ENCODE measurements at regions not wholly inside any gene's neighbourhood (a gene's known extent, or its start where the extent isn't known, plus 50 kb on each side); places are given as distances from the start of the nearest gene placed in this dataset.

DNA sequence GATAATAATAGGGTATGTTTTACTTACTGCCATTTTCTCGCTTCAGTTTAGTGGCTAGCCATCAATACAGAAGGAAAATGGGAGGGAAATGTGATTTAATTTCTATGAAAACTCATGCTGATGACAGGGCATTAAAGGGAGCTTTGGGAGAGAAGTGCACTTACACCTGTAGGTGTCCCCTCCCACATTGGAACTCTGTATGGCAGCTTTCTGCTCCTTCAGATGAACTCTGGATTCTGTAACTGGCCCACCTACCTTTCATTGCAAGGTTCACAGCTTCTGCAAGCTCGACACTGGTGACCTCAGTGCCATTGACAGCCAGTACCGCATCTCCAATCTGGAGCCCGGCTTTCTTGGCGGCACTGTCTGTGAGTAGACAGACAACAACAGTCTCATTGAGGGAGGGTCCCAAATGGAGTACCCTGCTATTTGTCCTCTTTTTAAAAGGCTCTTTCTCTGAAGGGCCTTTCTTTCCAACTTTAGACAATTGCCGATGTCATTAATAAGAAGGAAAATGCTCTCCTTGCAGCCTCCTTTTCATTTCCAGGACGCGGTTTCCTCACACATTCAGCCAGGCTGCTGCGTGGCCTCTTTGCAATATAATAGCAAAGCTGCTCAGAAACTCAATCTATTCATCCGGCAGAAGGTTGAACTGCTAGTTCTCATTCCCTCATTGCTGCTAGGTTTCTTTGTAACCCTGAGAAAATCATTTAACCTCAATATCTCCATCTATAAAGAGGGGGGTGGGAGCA is 63.6 kb downstream of the NUDT12 start:
- Mint-ChIP-seq H3K9me3 (peaks cover 0 to 2% (median 0%) of the 10 kb centered on the region in 6 donors), H3K36me3 (no peaks in the 10 kb centered on the region), H3K4me1 (no peaks in the 10 kb centered on the region), H3K27me3 (ENCODE audit: low read depth in 3 of 3) (peaks cover 0 to 3% (median 2%) of the 10 kb centered on the region in 3 donors), H3K4me3 (no peak overlapping the region), H3K27ac (no peak overlapping the region)
- DNase-seq, result no peak

DNA sequence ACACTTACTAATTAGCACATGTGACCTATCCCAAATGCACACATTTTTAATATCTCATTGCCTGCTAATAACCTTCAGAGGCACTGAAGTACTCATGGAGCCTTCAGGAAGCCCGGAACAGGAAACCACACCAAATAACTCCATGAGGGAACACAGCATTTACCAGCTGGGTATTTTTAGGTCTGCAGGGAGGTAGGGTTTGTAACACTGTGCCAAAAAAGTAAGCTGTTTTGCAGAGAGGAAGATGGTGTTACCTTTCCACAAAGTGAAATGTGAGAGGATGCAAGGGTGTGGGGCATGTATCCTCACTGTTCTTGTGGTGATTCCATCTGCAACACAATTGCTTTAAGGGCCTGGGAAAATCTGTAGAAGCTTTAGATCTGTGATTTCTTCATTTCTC is 64.4 kb downstream of the NUDT12 start:
- H3K36me3 Mint-ChIP-seq, result no peaks in the 10 kb centered on the region
- no peak for DNase-seq
- H3K27ac Mint-ChIP-seq, result no peak overlapping the region
- no peaks in the 10 kb centered on the region for H3K4me1 Mint-ChIP-seq
- peaks cover 0 to 2% (median 0%) of the 10 kb centered on the region in 6 donors for H3K9me3 Mint-ChIP-seq
- H3K4me3 Mint-ChIP-seq, result no peak overlapping the region
- H3K27me3 Mint-ChIP-seq (ENCODE audit: low read depth in 3 of 3), result peaks cover 0 to 3% (median 2%) of the 10 kb centered on the region in 3 donors

DNA sequence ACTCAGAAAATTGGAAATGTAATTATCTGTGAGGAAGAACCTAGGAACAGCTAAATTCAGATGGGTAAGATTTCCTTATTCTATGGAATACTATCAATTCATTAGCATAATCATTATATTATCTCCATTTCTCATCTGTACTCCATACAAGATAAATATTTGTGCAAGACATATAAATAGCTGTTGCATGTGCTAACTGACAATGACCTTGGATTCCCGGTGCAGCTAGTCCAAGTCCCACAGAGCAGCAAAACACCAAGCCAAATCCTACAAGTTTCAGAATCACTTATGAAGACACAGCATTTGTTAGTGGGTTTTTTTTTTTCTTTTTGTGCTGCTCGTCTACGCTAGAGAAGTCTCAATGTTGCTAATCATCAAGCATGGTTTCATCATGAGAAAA is 64.8 kb downstream of the NUDT12 start:
- Mint-ChIP-seq H3K4me3 (no peak overlapping the region), H3K27ac (no peak overlapping the region), H3K4me1 (no peaks in the 10 kb centered on the region), H3K9me3 (peaks cover 0 to 2% (median 0%) of the 10 kb centered on the region in 6 donors), H3K36me3 (no peaks in the 10 kb centered on the region), H3K27me3 (ENCODE audit: low read depth in 3 of 3) (peaks cover 0 to 3% (median 2%) of the 10 kb centered on the region in 3 donors)
- no peak for DNase-seq

DNA sequence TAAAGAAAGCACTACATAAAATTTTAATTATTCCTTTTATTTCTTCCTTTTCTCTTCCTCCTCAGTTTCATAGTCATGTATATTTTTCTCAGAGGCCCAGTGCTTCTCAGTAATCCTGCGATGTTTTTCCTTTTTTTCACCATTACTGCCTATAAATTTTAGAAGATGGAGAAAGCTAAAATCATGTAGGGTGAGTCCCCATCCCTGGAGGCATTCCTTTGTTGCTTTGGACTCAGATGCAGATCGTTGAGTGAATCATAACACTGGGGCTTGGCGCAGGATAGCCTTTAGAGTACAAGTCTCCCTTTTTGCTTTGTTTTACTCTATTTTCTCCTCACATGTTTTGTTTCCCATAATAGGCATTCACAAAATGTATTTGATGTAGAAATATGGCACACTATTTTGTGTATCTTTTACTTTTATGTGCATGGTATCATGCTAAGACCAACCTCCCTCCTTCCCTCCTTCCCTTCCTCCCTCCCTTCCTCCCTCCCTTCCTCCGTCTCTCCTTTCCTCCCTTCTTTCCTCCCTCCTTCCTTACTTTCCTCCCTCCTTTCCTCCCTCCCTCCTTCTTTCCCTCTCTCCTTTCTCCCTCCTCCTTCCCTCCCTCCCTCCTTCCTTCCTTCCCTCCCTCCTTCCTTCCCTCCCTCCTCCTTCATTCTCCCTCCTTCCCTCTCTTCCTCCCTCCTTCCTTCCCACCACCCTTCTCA is 72.4 kb downstream of the NUDT12 start:
- no peak for DNase-seq
- H3K27ac Mint-ChIP-seq, result no peak overlapping the region
- no peak overlapping the region for H3K4me3 Mint-ChIP-seq
- no peaks in the 10 kb centered on the region for H3K36me3 Mint-ChIP-seq
- peaks cover 0 to under 1% (median 0%) of the 10 kb centered on the region in 3 donors for H3K27me3 Mint-ChIP-seq (ENCODE audit: low read depth in 3 of 3)
- H3K4me1 Mint-ChIP-seq, result no peaks in the 10 kb centered on the region
- peaks cover 0 to 2% (median 0%) of the 10 kb centered on the region in 6 donors for H3K9me3 Mint-ChIP-seq

DNA sequence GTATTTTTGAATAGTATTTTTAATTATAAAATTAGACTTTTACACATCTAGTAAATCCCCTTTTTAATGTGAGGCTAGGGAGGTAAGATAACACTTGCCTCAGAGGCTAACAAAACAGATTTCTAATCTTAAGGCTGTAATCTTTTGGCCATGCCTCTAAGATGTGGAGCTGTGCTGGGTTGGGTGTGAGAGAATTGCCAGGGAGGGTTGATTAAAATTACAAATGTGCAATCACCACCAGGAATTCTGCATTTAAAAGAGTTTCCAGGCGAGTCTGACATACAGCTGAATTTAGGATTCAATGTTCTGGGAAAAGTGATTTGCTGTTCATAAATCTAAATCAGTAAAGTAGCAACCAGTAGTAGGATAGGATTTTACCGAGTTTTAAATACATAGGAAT is 73.3 kb downstream of the NUDT12 start:
- H3K9me3 Mint-ChIP-seq, result no peaks in the 10 kb centered on the region
- H3K4me3 Mint-ChIP-seq, result no peak overlapping the region
- no peak overlapping the region for H3K27ac Mint-ChIP-seq
- no peaks in the 10 kb centered on the region for H3K4me1 Mint-ChIP-seq
- peaks cover 0 to 1% (median 0%) of the 10 kb centered on the region in 3 donors for H3K27me3 Mint-ChIP-seq (ENCODE audit: low read depth in 3 of 3)
- H3K36me3 Mint-ChIP-seq, result no peaks in the 10 kb centered on the region
- no peak for DNase-seq

DNA sequence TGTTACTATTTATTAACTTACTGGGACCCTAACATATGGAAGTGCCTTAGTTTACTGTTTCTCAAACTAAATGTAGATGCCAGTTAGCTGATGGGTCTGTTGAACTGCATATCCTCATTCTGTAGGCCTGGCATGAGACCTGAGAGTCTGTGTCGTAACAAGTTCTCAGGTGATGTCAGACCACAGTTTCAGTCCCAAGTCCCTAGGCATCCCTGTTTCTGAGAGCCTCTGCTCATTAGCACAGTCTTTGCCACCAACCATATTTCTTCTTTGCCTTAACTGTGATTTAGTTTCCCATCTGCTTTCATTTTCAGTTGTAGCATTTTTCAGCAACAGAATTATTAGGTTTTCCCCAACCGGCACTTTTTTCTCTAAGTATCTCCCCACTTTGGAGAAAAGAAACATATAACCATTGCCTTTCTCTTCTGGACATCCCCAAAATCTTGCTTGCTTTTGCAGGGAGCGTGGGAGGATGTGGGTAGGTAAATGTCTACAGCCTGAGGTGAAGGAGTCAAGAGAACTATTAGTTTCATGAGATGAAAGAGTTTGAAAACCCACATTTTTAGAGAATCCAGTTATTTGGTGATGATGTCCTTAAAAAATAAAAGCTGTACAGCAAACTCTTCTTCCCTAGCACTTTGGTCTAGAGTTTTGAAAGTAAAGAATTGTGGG is 74.6 kb downstream of the NUDT12 start:
- peaks cover 0 to 1% (median 0%) of the 10 kb centered on the region in 3 donors for H3K27me3 Mint-ChIP-seq (ENCODE audit: low read depth in 3 of 3)
- H3K9me3 Mint-ChIP-seq, result no peaks in the 10 kb centered on the region
- H3K36me3 Mint-ChIP-seq, result no peaks in the 10 kb centered on the region
- H3K4me3 Mint-ChIP-seq, result no peak overlapping the region
- H3K4me1 Mint-ChIP-seq, result no peaks in the 10 kb centered on the region
- no peak overlapping the region for H3K27ac Mint-ChIP-seq
- no peak for DNase-seq

DNA sequence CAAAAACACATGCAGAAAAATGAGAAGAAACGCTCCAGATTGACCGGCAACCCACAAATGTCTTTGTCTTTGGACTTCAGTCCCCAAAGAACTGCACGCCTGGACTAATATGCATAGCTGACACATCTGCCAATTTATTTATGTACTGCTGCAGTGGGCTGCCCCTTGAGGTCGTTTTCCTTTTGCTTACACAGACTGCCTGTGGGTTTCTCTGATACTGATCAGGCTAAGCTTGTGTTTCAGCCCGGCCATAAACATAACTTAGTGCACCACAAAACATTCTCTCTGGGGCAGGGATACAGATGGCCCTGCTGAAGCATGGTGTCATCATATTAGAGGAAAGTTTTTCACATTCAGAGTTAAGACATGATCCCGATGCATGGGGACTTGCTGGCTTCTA is 75.4 kb downstream of the NUDT12 start:
- H3K9me3 Mint-ChIP-seq, result no peaks in the 10 kb centered on the region
- no peak overlapping the region for H3K4me3 Mint-ChIP-seq
- no peaks in the 10 kb centered on the region for H3K36me3 Mint-ChIP-seq
- peaks cover 0 to 1% (median 0%) of the 10 kb centered on the region in 3 donors for H3K27me3 Mint-ChIP-seq (ENCODE audit: low read depth in 3 of 3)
- H3K27ac Mint-ChIP-seq, result no peak overlapping the region
- DNase-seq, result no peak
- H3K4me1 Mint-ChIP-seq, result no peaks in the 10 kb centered on the region

DNA sequence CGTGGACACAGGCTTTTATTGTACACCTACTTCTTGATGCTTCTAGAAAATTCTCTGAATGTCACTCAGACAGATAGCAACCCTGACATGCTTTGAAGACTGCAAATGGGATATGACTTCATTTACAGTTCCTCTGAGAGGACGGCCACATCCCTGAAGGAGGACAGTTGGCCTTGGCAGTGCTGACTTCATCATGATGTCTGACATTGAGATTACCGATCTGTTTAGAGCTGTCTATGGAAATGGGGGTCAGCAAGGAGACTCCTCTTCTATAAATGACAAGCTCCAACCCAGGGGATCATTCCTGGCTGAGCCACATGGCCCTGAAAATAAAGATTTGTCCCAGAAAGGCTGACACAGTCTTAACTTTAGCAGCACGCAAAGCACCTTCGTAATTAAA is 75.8 kb downstream of the NUDT12 start:
- Mint-ChIP-seq H3K4me1 (no peaks in the 10 kb centered on the region), H3K4me3 (no peak overlapping the region), H3K27me3 (ENCODE audit: low read depth in 3 of 3) (peaks cover 0 to 1% (median 0%) of the 10 kb centered on the region in 3 donors), H3K36me3 (no peaks in the 10 kb centered on the region), H3K9me3 (no peaks in the 10 kb centered on the region), H3K27ac (no peak overlapping the region)
- no peak for DNase-seq

DNA sequence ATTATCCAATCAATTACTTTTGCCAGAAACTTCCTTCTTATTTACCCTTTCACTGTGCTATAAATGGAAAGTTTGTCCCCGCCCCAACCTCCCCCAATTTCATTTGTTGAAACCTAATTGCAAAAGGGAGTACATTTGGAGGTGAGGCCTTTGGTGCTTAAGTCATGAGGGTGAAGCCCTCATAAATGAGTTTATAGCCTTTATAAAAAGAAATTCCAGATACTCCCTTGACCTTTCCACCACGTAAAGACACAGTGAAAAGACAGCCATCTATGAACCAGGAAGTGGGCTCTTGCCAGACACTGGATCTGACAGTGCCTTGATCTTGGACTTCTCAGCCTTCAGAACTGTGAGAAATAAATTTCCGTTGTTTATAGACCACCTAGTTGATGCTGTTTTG is 82.3 kb downstream of the NUDT12 start:
- H3K4me3 Mint-ChIP-seq, result no peak overlapping the region
- H3K36me3 Mint-ChIP-seq, result no peaks in the 10 kb centered on the region
- no peaks in the 10 kb centered on the region for H3K4me1 Mint-ChIP-seq
- H3K9me3 Mint-ChIP-seq, result no peaks in the 10 kb centered on the region
- DNase-seq, result no peak
- no peak overlapping the region for H3K27ac Mint-ChIP-seq
- peaks cover 0 to 1% (median 0%) of the 10 kb centered on the region in 3 donors for H3K27me3 Mint-ChIP-seq (ENCODE audit: low read depth in 3 of 3)

DNA sequence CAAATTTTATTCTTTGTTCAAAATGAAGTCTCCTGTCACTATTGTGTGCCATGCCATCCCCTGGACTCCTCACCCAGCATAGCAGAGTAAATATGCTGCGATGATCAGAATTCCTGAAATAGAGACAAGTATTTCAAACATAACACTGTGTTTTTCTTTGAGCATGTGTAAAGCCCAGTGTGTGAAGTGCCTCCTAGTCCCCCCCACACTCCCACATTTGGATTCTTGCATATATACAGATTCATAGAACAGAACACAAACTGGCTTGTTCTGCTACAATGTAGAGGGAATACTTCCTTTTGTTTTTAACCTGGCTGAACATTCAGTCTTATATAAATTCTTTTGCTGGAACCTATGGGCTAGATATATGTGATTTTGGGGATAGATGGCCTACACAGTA is 84.9 kb downstream of the NUDT12 start:
- no peaks in the 10 kb centered on the region for H3K27me3 Mint-ChIP-seq (ENCODE audit: low read depth in 3 of 3)

DNA sequence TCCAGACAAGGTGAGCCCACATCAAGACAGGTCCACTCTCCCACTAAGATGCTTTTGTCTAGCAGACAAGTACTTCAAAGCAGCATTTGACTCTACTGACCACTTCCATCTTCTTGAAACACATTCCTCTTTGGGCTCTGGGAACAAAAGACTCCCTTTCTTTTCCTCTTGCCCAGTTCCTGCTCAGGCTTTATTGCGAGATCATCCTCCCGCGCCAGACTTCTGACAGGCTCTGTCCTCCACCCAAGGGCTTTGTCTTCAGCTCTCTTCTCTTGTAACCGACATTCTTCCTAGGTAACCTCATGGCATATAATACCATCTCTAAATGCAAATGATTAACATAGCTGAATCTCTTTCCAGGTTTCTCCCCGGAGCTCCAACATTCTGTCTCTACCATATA is 85.8 kb downstream of the NUDT12 start:
- Mint-ChIP-seq H3K4me1 (no peaks in the 10 kb centered on the region), H3K9me3 (no peaks in the 10 kb centered on the region), H3K27ac (no peak overlapping the region), H3K4me3 (no peak overlapping the region), H3K36me3 (no peaks in the 10 kb centered on the region), H3K27me3 (ENCODE audit: low read depth in 3 of 3) (no peaks in the 10 kb centered on the region)
- no peak for DNase-seq

More for the DNA sequence above, 84.9 kb downstream of the NUDT12 start:
- Mint-ChIP-seq H3K4me3 (no peak overlapping the region), H3K27ac (no peak overlapping the region), H3K9me3 (no peaks in the 10 kb centered on the region), H3K4me1 (no peaks in the 10 kb centered on the region), H3K36me3 (no peaks in the 10 kb centered on the region)
- no peak for DNase-seq

DNA sequence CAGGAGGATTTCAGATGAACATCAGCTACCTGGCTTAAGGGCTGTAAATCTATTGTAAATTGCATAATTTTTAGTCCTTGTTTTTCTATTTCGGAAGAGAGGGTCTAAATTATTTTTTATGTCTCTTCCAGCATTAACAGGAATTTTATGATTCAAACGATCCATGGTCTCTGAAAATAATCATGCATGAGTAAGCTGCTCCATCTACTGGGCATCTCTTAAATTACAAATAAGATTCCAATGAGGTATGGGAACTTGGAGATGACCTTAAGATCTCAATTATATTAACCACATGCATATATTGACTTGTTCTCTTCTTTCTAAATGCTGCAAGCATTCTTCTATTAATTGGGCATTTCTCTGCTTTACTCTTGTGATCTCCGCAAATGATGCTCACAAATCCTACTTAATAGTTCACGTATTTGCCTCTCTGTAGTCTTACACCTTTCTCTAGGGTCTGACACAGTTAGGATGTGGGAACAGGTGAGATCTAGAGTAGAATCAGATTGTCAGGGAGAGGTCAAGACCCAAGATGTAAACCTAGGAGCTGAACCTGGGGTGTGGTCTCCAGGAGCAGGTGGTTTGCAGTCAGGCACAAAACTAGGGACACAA is 86.9 kb downstream of the NUDT12 start:
- Mint-ChIP-seq H3K27ac (no peak overlapping the region), H3K4me3 (no peak overlapping the region), H3K4me1 (no peaks in the 10 kb centered on the region), H3K36me3 (no peaks in the 10 kb centered on the region), H3K27me3 (ENCODE audit: low read depth in 3 of 3) (no peaks in the 10 kb centered on the region), H3K9me3 (no peaks in the 10 kb centered on the region)
- DNase-seq, result peak; percentile 12 to 31 (median 13)

DNA sequence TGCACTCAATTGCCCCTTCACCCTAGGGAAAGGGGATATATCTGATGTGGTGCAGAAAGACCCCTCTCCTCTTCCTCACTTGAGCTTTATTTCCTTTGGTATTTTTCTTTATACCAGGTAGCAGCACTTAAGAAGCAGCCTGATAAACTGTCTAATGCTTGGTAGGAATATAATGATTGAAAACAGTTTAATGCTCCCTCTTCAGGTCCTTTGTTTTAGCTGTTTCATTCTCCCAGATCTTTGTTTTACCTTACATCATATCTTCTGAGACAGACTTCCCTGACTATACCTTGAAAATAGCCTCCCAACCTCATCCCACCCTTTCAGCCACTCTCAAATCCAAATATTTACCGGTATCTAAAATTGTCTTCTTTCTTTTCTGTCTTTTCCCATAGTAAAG is 87.9 kb downstream of the NUDT12 start:
- Mint-ChIP-seq H3K27me3 (ENCODE audit: low read depth in 3 of 3) (no peaks in the 10 kb centered on the region), H3K36me3 (no peaks in the 10 kb centered on the region), H3K27ac (no peak overlapping the region), H3K4me1 (no peaks in the 10 kb centered on the region), H3K9me3 (no peaks in the 10 kb centered on the region), H3K4me3 (no peak overlapping the region)
- DNase-seq, result no peak

DNA sequence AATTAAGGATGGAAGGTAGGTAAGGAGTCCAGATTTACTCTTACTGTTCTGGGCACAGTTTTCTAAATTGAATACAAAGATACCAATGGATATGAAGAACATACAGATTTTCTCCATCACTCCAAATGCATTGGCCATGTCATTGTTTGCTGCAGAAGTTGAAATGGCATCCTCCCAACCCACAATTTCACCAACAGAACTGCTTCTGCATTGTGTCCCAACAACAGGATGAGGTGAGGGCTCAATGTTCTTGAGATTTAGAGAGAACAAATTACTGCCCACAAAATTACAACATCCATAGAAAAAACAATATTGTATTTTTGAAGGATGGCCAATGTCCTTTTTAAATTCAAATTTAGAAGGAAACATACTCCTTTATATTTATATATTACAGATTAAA is 88.9 kb downstream of the NUDT12 start:
- H3K4me1 Mint-ChIP-seq, result no peaks in the 10 kb centered on the region
- H3K27me3 Mint-ChIP-seq (ENCODE audit: low read depth in 3 of 3), result no peaks in the 10 kb centered on the region
- no peaks in the 10 kb centered on the region for H3K36me3 Mint-ChIP-seq
- no peak for DNase-seq
- no peak overlapping the region for H3K27ac Mint-ChIP-seq
- H3K4me3 Mint-ChIP-seq, result no peak overlapping the region
- no peaks in the 10 kb centered on the region for H3K9me3 Mint-ChIP-seq

Measured in immature natural killer cell (primary cell).